Cerebellar cortex (tissue), 1 donor: ENCODE measurements at regions not wholly inside any gene's neighbourhood (a gene's known extent, or its start where the extent isn't known, plus 50 kb on each side); places are given as distances from the start of the nearest gene placed in this dataset.
"Not testable (repeated sequence)": the region's sequence is repeated elsewhere in the genome, so short reads cannot be mapped to it uniquely, and the experiment has no call there.

Source experiments
- DNase-seq: peaks from one replicate; pipeline ENCODE4 v3.0.0-alpha.2; 2015; ENCODE audit warnings: low spot score

- DNase-seq = peak; percentile 67
Measured at GRCh38 chr16:9647981-9648701, 534.1 kb downstream of the GRIN2A start.

GRCh38 chr16:9650284-9650683 lies 531.9 kb downstream of the GRIN2A start:
- no peak for DNase-seq

GRCh38 chr16:9655051-9655450 lies 527.2 kb downstream of the GRIN2A start:
- DNase-seq = no peak

- no peak for DNase-seq
Measured at GRCh38 chr16:9657641-9658040, 524.6 kb downstream of the GRIN2A start.

GRCh38 chr16:9658164-9658563 lies 524.1 kb downstream of the GRIN2A start:
- DNase-seq = no peak

GRCh38 chr16:9658586-9658985 lies 523.6 kb downstream of the GRIN2A start:
- no peak for DNase-seq

GRCh38 chr16:9660898-9661297 lies 521.3 kb downstream of the GRIN2A start:
- no peak for DNase-seq

- DNase-seq = no peak
Measured at GRCh38 chr16:9661336-9662017, 520.8 kb downstream of the GRIN2A start.

GRCh38 chr16:9663588-9663987 lies 518.6 kb downstream of the GRIN2A start:
- DNase-seq = no peak

- no peak for DNase-seq
Measured at GRCh38 chr16:9665851-9666271, 516.4 kb downstream of the GRIN2A start.

- DNase-seq = peak; percentile 68
Measured at GRCh38 chr16:9666834-9667480, 515.3 kb downstream of the GRIN2A start.

- no peak for DNase-seq
Measured at GRCh38 chr16:9670033-9670432, 512.2 kb downstream of the GRIN2A start.

GRCh38 chr16:9670616-9671015 lies 511.6 kb downstream of the GRIN2A start:
- DNase-seq = not testable (repeated sequence)

GRCh38 chr16:9676560-9677300 lies 505.5 kb downstream of the GRIN2A start:
- not testable (repeated sequence) for DNase-seq

- no peak for DNase-seq
Measured at GRCh38 chr16:9677301-9677653, 505.0 kb downstream of the GRIN2A start.

GRCh38 chr16:9679213-9679767 lies 502.9 kb downstream of the GRIN2A start:
- DNase-seq = no peak

GRCh38 chr16:9680019-9680655 lies 502.1 kb downstream of the GRIN2A start:
- DNase-seq = no peak

GRCh38 chr16:9680968-9681367 lies 501.3 kb downstream of the GRIN2A start:
- no peak for DNase-seq

- DNase-seq = no peak
Measured at GRCh38 chr16:9681508-9681907, 500.7 kb downstream of the GRIN2A start.

- no peak for DNase-seq
Measured at GRCh38 chr16:9682320-9682719, 499.9 kb downstream of the GRIN2A start.

GRCh38 chr16:9683677-9684076 lies 498.6 kb downstream of the GRIN2A start:
- no peak for DNase-seq
